ENCODE measurements at regions not wholly inside any gene's neighbourhood (a gene's known extent, or its start where the extent isn't known, plus 50 kb on each side); places are given as distances from the start of the nearest gene placed in this dataset.
A peak's percentile ranks its signal among the peaks of the same experiment; 100 is the strongest.
"Not testable (repeated sequence)": the region's sequence is repeated elsewhere in the genome, so short reads cannot be mapped to it uniquely, and the experiment has no call there.

GRCh38 chr2:145386973-145387372, 867.1 kb upstream of the ZEB2 start:
- DNase-seq, result no peak

GRCh38 chr2:145383961-145384360, 864.0 kb upstream of the ZEB2 start:
- no peak for DNase-seq

DNA sequence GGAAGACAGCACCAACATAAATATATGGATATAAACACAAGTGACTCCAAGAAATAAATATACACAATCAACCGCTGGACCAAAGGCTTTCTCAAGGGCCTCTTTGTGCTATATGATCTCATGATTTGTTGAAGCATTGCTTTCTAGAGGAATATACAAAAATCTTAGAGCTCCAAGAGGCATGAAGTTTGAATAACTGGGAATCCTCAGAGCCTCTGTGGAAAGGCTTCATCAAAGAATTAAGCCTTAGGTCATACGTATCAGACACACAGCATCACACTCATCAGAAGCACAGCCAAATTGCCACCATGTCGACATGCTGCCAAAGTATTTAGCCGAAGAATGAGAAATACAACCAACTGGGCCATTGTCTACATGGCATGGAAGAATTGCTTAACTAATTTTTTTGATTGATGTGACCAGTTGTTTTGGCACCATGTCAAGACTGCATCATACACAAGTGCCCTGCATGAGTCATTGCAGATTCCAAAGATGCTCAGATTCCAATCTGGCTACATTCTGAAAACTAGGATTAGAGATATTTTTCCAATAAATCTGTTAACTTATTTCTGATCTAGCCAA, 860.6 kb upstream of the ZEB2 start:
- DNase-seq, result peak; percentile 3

- no peak for DNase-seq
Observed at GRCh38 chr2:145379934-145380333, 860.0 kb upstream of the ZEB2 start.

- no peak for DNase-seq
Observed at GRCh38 chr2:145374165-145374564, 854.2 kb upstream of the ZEB2 start.

DNA sequence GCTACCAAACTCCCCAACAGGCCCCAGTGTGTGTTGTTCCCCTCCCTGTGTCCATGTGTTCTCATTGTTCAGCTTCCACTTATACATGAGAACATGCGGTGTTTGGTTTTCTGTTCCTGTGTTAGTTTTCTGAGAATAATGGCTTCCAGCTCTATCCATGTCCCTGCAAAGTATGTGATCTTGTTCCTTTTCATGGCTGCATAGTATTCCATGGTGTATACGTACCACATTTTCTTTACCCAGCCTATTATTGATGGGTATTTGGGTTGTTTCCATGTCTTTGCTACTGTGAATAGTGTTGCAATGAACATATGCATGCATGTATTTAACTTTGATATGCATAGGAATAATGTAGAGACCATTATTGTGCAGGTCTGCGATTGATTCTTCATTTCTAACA, 847.4 kb upstream of the ZEB2 start:
- not testable (repeated sequence) for DNase-seq

DNA sequence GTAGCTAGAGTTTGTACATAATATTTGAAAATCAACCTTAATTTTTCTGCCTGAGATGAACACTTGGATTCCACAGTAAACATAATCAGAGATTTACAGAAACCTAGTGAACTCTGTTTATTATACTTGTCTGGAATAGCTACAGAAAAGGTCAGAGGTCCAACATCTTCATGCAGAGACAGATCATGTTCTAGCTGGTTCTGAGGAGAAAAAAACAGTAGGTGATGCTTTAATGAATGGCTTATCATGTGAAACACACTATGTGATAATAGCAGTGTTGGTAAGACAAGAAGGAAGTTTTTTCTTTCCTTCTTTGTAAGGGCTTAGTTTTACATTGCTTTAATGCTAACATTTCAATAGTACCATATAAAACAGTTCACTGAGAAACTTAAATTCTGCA, 846.4 kb upstream of the ZEB2 start:
- no peak for DNase-seq

DNA sequence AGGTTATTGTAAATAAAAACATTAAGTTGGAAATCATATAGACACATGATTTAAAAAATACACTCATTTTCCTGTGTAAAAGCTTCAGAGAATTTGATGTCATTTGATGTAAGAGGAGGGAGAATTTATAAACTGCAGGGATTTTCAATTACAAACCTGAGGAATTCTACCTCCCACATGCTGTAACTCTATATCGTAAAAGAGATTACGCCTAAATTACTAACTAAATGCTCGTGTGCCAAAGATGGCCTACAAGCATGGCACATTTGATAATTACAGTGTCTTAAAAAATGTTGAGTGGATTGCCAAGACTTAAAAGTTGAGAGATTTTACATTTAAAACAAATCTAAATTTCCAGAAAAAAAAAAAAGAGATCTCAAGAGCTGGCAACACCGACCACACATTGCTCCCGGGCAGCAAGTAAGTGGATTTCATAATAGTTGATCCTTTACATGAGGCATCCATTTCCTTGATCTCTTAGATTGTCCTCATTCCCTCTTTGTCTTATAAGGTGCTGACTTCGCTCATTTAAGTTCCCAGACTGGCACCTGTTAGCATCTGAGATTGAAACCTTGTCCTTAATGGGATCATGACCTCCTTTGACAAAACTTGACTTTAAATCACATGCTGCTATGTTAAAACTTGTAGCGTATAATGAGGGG, 840.3 kb upstream of the ZEB2 start:
- no peak for DNase-seq

GRCh38 chr2:145359561-145359960, 839.6 kb upstream of the ZEB2 start:
- no peak for DNase-seq

DNA sequence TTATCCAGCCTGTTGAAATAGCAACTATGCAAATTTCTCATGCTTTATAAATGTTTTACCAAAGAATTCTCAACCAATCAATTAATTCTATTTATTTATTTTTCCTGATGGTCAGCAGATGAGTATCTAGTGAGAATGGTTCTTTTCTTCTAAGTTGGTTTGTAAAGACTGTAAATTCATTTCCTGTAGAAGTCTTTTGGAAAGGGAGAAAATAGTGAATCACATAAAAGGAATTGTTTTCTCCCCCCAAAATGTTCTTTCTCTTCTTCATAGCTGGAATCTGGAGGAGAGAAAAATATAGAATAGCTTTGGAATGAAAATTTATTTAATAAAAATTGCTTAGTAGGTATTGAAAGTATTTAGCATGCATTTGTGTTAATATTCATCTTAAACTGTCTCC, 836.1 kb upstream of the ZEB2 start:
- no peak for DNase-seq

DNA sequence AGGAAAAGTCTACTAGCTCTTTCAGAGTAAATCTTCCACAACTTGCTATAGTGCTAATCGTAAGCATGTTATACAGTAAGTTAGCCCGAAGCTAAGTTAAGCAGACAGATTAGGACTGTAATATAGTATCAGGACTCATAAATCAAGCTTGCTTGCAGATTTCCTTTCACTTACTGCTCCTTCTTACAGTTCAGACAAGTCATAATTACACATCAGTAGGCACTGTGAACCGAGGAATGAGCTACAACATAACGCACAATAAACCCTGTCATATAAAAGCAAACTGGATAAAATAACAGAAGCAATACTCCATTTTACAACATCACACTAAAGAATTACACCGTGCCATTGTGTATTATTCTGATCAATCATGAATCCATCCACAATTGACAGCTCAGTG, 832.6 kb upstream of the ZEB2 start:
- no peak for DNase-seq

- no peak for DNase-seq
Observed at GRCh38 chr2:145351864-145352425, 832.0 kb upstream of the ZEB2 start.

DNA sequence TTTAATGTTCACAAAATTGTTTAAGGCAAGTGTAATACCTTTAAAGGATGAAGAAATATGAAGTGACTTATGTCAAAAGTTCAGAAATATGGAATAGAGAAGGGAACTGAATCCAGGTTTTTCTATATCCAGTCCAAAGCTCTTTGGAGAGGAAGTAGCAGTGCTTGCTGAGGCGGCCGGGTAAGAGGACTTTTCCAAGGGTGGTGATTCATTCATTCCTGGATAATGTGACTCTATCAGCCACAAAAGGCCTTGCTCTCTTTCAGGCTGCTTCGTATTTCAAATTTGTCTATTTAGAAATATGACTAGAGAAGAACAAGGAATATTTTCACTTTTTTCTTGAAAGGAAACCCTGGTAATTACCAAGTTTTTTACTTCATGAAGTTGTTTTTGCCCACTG, 830.1 kb upstream of the ZEB2 start:
- no peak for DNase-seq

- DNase-seq, result peak; percentile 5
Observed at GRCh38 chr2:145344076-145344724, 824.3 kb upstream of the ZEB2 start.

GRCh38 chr2:145343287-145343686, 823.4 kb upstream of the ZEB2 start:
- no peak for DNase-seq

DNA sequence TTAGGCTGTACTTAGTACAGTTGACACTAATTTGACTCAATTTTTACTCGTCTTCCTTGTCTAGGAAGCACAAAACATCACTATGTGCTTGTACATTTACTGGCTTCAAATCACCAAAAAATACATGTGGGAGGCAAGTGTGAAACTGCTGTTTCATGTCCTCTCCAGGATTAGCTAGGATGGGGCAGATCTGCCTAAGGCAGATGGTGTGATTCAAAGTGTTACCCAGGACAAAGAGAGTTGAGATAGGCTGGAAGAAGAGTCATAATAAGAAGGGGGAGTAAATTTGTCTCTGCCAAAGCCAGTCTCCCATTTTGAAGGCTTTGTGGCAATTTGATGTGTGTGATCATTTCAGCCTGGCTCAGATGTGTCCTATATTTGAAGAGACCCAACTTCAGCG, 821.6 kb upstream of the ZEB2 start:
- no peak for DNase-seq

GRCh38 chr2:145339646-145340045, 819.7 kb upstream of the ZEB2 start:
- no peak for DNase-seq

GRCh38 chr2:145332210-145332898, 812.4 kb upstream of the ZEB2 start:
- DNase-seq, result no peak

- no peak for DNase-seq
Observed at GRCh38 chr2:145329971-145330370, 810.1 kb upstream of the ZEB2 start.

- no peak for DNase-seq
Observed at GRCh38 chr2:145325485-145325884, 805.6 kb upstream of the ZEB2 start.

DNA sequence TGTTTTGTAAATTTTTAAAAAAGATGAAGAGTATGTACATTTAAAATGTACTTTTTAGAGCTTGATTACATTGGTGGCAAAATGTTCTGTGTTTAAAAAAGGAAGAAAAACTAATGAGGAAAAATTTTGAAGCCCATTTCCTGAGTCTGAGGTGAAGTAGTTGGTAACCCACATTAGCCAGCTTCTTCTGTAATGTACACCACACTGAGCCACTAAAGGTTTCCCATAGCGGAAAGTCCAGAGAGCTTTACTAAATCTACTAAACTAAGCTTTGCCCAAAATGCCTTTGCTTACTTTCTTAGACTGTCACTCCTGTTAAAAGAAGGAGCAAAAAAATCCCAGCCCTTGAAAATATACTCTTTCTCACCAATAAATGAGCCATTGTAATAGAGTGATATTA, 804.8 kb upstream of the ZEB2 start:
- DNase-seq, result peak; percentile 6

DNA sequence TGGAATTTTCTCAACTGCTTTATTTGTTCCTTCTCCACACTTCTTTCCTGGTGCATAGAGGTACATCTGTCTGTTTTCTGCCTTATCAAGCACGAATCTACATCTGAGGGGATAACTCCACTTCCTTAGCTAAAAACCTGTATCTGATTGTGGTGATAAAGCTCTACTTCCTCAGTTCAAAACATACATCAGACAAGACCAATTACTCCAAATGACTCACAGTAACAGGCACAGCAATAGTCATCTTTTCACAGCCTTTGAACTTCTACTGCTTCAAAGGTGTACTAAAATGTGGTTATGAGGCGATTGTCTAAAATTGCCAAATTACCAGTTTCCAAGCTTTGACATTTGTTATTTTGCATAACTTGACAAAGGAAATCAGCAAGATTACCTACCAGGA, 803.6 kb upstream of the ZEB2 start:
- DNase-seq, result peak; percentile 42

- DNase-seq, result no peak
Observed at GRCh38 chr2:145321344-145321743, 801.4 kb upstream of the ZEB2 start.

GRCh38 chr2:145316496-145316895, 796.6 kb upstream of the ZEB2 start:
- no peak for DNase-seq

Measured in hematopoietic multipotent progenitor cell treated with erythropoietin and hydrocortisone succinate and interleukin-3 and kit ligand, for 4 days (in vitro differentiated cells).